Osteoblast (primary cell): ENCODE measurements at regions not wholly inside any gene's neighbourhood (a gene's known extent, or its start where the extent isn't known, plus 50 kb on each side); places are given as distances from the start of the nearest gene placed in this dataset.

Experiments used
- DNase-seq: peaks from one replicate; pipeline ENCODE4 v3.0.0; 2011; ENCODE audit warnings: low spot score, mixed read lengths; ENCODE audit not compliant: insufficient read length; ENCODE audit errors: missing footprints
- H2AFZ ChIP-seq: 2 replicates; pipeline ENCODE4 v1.6.0; 2011; ENCODE audit warnings: mild to moderate bottlenecking, low read length
- H3K27ac ChIP-seq: 2 replicates; pipeline ENCODE4 v1.5.1; 2011; ENCODE audit warnings: mild to moderate bottlenecking, low read depth, low read length, moderate library complexity
- H3K27me3 ChIP-seq: 2 replicates; pipeline ENCODE4 v1.6.0; 2012; ENCODE audit warnings: mild to moderate bottlenecking, control low read depth, inconsistent platforms, low read length, moderate library complexity; ENCODE audit not compliant: insufficient read depth
- H3K36me3 ChIP-seq: 2 replicates; pipeline ENCODE4 v1.5.1; 2011; ENCODE audit warnings: mild to moderate bottlenecking, low read length, control low read depth, moderate library complexity; ENCODE audit not compliant: insufficient read depth
- H3K4me1 ChIP-seq: 2 replicates; pipeline ENCODE4 v1.5.1; 2011; ENCODE audit warnings: mild to moderate bottlenecking, low read length, control low read depth, moderate library complexity; ENCODE audit not compliant: insufficient read depth
- H3K4me2 ChIP-seq: 2 replicates; pipeline ENCODE4 v1.6.0; 2011; ENCODE audit warnings: mild to moderate bottlenecking, low read length; ENCODE audit not compliant: insufficient read depth
- H3K4me3 ChIP-seq: fragments of 200-600 bp; sonication (generic); 3 replicates; pipeline ENCODE4 v1.5.1; 2012; ENCODE audit warnings: mild to moderate bottlenecking, low read length, inconsistent platforms; ENCODE audit not compliant: insufficient read depth
- H3K79me2 ChIP-seq: 2 replicates; pipeline ENCODE4 v1.6.0; 2012; ENCODE audit warnings: mild to moderate bottlenecking, low read length, control low read depth, inconsistent platforms; ENCODE audit not compliant: insufficient read depth
- H3K9me3 ChIP-seq: 2 replicates; pipeline ENCODE4 v1.5.1; 2011; ENCODE audit warnings: low read depth, low read length, control low read depth
- H4K20me1 ChIP-seq: 2 replicates; pipeline ENCODE4 v1.6.0; 2012; ENCODE audit warnings: mild to moderate bottlenecking, low read length, control low read depth; ENCODE audit not compliant: insufficient read depth
- CTCF ChIP-seq: IDR thresholded peaks from 2 replicates; pipeline ENCODE4 v1.5.1; 2011; ENCODE audit warnings: mild to moderate bottlenecking, low read depth, low read length, moderate library complexity; ENCODE audit errors: extremely low read depth

DNA sequence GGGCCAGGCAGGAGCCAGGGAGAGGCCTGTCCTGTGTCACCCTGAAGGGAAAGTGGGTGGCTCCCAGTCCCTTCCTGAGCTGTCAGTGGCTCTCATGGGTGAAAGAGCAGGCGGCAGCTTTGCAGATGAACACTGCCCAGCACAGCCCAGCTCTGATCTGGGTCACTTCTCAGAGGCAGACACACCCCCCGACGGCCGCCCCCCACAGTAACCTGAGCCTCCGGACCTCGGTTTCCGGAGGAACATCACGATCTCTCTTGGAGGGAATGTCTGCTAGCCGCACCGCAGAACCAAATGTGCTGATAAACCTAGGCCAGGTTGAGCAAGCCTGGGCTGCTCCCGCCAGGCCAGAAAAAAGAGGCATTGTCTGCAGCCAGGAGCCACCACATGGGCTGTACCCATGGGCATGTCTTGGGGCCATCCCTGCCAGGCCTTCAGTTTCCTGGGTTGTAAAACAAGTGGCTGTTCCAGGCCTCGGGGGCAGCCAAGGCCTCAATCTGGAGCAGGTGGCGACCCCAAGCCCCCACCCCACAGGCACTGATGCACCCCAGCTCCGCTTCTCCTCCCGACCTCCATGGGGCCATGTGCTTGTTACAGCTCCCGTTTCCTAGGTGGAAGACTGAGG, 57.6 kb downstream of the NCOR2 start:
- peaks cover 96% of the 10 kb centered on the region for H4K20me1 ChIP-seq

GRCh38 chr12:124509300-124509675, 58.1 kb downstream of the NCOR2 start:
- DNase-seq: no peak
- Histone ChIP-seq H3K4me2 (peak overlapping the region; percentile 4), H3K4me3 (no peak overlapping the region), H2AFZ (no peak overlapping the region), H3K27ac (peak overlapping the region; percentile 50), H3K9me3 (no peaks in the 10 kb centered on the region), H3K4me1 (peaks cover 50% of the 10 kb centered on the region), H4K20me1 (peaks cover 99% of the 10 kb centered on the region), H3K79me2 (peaks cover 97% of the 10 kb centered on the region), H3K27me3 (no peaks in the 10 kb centered on the region), H3K36me3 (peaks cover 4% of the 10 kb centered on the region)
- no peak for TF ChIP-seq CTCF

More for the DNA sequence above, 57.6 kb downstream of the NCOR2 start:
- Histone ChIP-seq H3K4me2 (peak overlapping the region; percentile 4), H3K9me3 (no peaks in the 10 kb centered on the region), H3K4me3 (no peak overlapping the region), H3K36me3 (peaks cover 4% of the 10 kb centered on the region), H3K27me3 (no peaks in the 10 kb centered on the region), H3K27ac (peak overlapping the region; percentile 50), H3K79me2 (peaks cover 97% of the 10 kb centered on the region), H2AFZ (no peak overlapping the region), H3K4me1 (peaks cover 50% of the 10 kb centered on the region)
- peak; percentile 91 for DNase-seq
- no peak for TF ChIP-seq CTCF

DNA sequence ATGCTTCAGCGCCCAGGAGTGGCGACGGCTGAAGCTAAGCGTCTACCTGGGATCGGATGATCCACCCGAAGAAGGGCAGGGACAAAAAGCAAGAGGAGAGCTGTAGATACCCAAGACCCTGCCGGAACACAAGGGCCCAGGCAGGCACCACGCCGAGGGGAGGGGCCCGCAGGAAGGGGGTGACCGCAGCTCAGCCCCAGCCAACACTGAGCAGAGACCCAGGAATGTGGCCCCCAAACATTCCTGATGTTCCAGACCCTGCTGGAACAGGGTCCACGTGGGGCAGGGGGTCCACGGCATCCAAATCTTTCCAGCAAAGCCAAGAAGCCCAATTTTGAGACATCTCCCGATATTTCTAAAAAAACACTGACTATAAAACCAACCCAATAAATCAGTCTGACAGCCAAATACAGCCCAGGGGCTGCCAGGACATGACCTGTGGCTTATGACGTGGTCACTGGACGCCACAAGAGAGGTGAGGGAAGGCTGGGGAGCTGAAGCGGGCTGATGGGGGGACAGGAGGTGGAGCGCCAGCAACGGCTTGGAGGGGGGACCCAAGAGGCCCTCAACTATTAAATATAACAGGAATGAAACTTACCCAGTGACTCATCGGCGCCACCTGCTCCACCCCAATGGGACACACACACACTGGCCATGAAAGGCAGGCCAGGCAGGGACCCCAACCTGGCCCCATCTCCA, 58.9 kb downstream of the NCOR2 start:
- TF ChIP-seq CTCF: no peak
- peak overlapping the region; percentile 24 for H3K4me2 ChIP-seq
- H4K20me1 ChIP-seq: peaks cover 99% of the 10 kb centered on the region
- peaks cover 45% of the 10 kb centered on the region for H3K4me1 ChIP-seq
- no peak overlapping the region for H2AFZ ChIP-seq
- peak overlapping the region; percentile 19 for H3K27ac ChIP-seq
- H3K27me3 ChIP-seq: no peaks in the 10 kb centered on the region
- no peak overlapping the region for H3K4me3 ChIP-seq
- H3K36me3 ChIP-seq: no peaks in the 10 kb centered on the region
- H3K79me2 ChIP-seq: peaks cover 97% of the 10 kb centered on the region
- no peak for DNase-seq
- H3K9me3 ChIP-seq: no peaks in the 10 kb centered on the region
